ENCODE measurements at regions not wholly inside any gene's neighbourhood (a gene's known extent, or its start where the extent isn't known, plus 50 kb on each side); places are given as distances from the start of the nearest gene placed in this dataset.

GRCh38 chr9:93893194-93893593 is 62.0 kb downstream of the BARX1 start:
- no peak for TF ChIP-seq EZH2 (IDR thresholded peaks at IDR 0.05; ENCODE audit: borderline replicate concordance, low read depth, low read length, severe bottlenecking)
- no peak for TF ChIP-seq CTCF (IDR thresholded peaks at IDR 0.05; ENCODE audit: borderline replicate concordance, extremely low read depth, low read length, poor library complexity, severe bottlenecking)

Measured in DND-41 (cell line).